DND-41 (cell line): ENCODE measurements at regions not wholly inside any gene's neighbourhood (a gene's known extent, or its start where the extent isn't known, plus 50 kb on each side); places are given as distances from the start of the nearest gene placed in this dataset.

ENCODE experiments used
- ATAC-seq: fragments of 200-7000 bp; cut with Tn5 transposase; 3 replicates; pipeline ENCODE4 v1.9.1; 2021; ENCODE audit warnings: low read depth; ENCODE audit not compliant: insufficient read depth
- DNase-seq: peaks from one replicate; pipeline ENCODE4 v3.0.0-alpha.2; 2020
- H2AFZ ChIP-seq: 2 replicates; pipeline ENCODE4 v1.6.0; 2012; ENCODE audit warnings: low read depth, low read length
- H3K27ac ChIP-seq: 2 replicates; pipeline ENCODE4 v1.5.1; 2012; ENCODE audit warnings: low read length, inconsistent platforms
- H3K27me3 ChIP-seq: fragments of 200-600 bp; sonication (generic); 2 replicates; pipeline ENCODE4 v1.6.0; 2012; ENCODE audit warnings: low read length, mild to moderate bottlenecking, inconsistent platforms; ENCODE audit not compliant: insufficient read depth, poor library complexity
- H3K36me3 ChIP-seq: 2 replicates; pipeline ENCODE4 v1.5.1; 2012; ENCODE audit warnings: low read length, inconsistent platforms; ENCODE audit not compliant: insufficient read depth
- H3K4me1 ChIP-seq: 2 replicates; pipeline ENCODE4 v1.5.1; 2012; ENCODE audit warnings: mild to moderate bottlenecking, low read length; ENCODE audit not compliant: insufficient read depth
- H3K4me2 ChIP-seq: 2 replicates; pipeline ENCODE4 v1.6.0; 2012; ENCODE audit warnings: mild to moderate bottlenecking, moderate library complexity, low read length, inconsistent platforms; ENCODE audit not compliant: insufficient read depth
- H3K4me3 ChIP-seq, 2 experiments: fragments of 200-600 bp in 1 of 2; shearing (Covaris generic) in 1 of 2; 2 replicates each; pipeline ENCODE4 v1.5.1; 2012 to 2016; ENCODE audit warnings: inconsistent platforms in 2 of 2, low read length in 2 of 2, mild to moderate bottlenecking in 2 of 2, low read depth in 1 of 2, moderate library complexity in 1 of 2
- H3K79me2 ChIP-seq: 2 replicates; pipeline ENCODE4 v1.6.0; 2012; ENCODE audit warnings: low read length, inconsistent platforms; ENCODE audit not compliant: insufficient read depth
- H3K9ac ChIP-seq: 2 replicates; pipeline ENCODE4 v1.6.0; 2012; ENCODE audit warnings: low read depth, mild to moderate bottlenecking, inconsistent platforms, low read length, moderate library complexity
- H3K9me3 ChIP-seq: 2 replicates; pipeline ENCODE4 v1.5.1; 2012; ENCODE audit warnings: low read length, moderate library complexity, mild to moderate bottlenecking, inconsistent platforms; ENCODE audit not compliant: insufficient read depth, severe bottlenecking
- H4K20me1 ChIP-seq: 2 replicates; pipeline ENCODE4 v1.6.0; 2012; ENCODE audit warnings: low read length; ENCODE audit not compliant: insufficient read depth
- CTCF ChIP-seq: IDR thresholded peaks from 2 replicates; pipeline ENCODE4 v1.5.1; 2012; ENCODE audit warnings: borderline replicate concordance, low read length, moderate library complexity, mild to moderate bottlenecking; ENCODE audit not compliant: poor library complexity, severe bottlenecking; ENCODE audit errors: extremely low read depth
- EZH2 ChIP-seq: IDR thresholded peaks from 3 replicates; pipeline ENCODE4 v1.6.1; 2012; ENCODE audit warnings: borderline replicate concordance, low read depth, mild to moderate bottlenecking, moderate library complexity, low read length, inconsistent platforms; ENCODE audit not compliant: severe bottlenecking

- H3K9me3 ChIP-seq = no peaks in the 10 kb centered on the region
These were observed 155.1 kb upstream of the SERPINE2 start for GRCh38 chr2:224194161-224194560.

GRCh38 chr2:224191465-224191864 is 152.4 kb upstream of the SERPINE2 start:
- no peak overlapping the region for H2AFZ ChIP-seq
- no peak for DNase-seq
- no peaks in the 10 kb centered on the region for H4K20me1 ChIP-seq
- H3K79me2 ChIP-seq = no peaks in the 10 kb centered on the region
- H3K9me3 ChIP-seq = no peaks in the 10 kb centered on the region
- TF ChIP-seq EZH2 (no peak), CTCF (no peak)
- no peak overlapping the region for H3K4me3 ChIP-seq
- H3K27me3 ChIP-seq = no peaks in the 10 kb centered on the region
- no peak overlapping the region for H3K9ac ChIP-seq
- H3K4me1 ChIP-seq = no peaks in the 10 kb centered on the region
- no peak overlapping the region for H3K27ac ChIP-seq
- H3K36me3 ChIP-seq = no peaks in the 10 kb centered on the region
- H3K4me2 ChIP-seq = no peak overlapping the region
- no peak for ATAC-seq

More at GRCh38 chr2:224194161-224194560, 155.1 kb upstream of the SERPINE2 start:
- TF ChIP-seq EZH2 (no peak), CTCF (no peak)
- Histone ChIP-seq H3K4me2 (no peak overlapping the region), H3K27ac (no peak overlapping the region), H3K4me3 (no peak overlapping the region), H2AFZ (no peak overlapping the region), H3K27me3 (peaks cover 6% of the 10 kb centered on the region), H4K20me1 (no peaks in the 10 kb centered on the region), H3K4me1 (no peaks in the 10 kb centered on the region), H3K9ac (no peak overlapping the region), H3K79me2 (no peaks in the 10 kb centered on the region), H3K36me3 (no peaks in the 10 kb centered on the region)
- no peak for ATAC-seq
- DNase-seq = no peak

GRCh38 chr2:224190936-224191270 is 151.8 kb upstream of the SERPINE2 start:
- TF ChIP-seq EZH2 = no peak
- no peak for TF ChIP-seq CTCF
- ATAC-seq = no peak
- no peak overlapping the region for H2AFZ ChIP-seq
- H3K27ac ChIP-seq = no peak overlapping the region
- no peaks in the 10 kb centered on the region for H3K27me3 ChIP-seq
- no peaks in the 10 kb centered on the region for H3K36me3 ChIP-seq
- no peaks in the 10 kb centered on the region for H4K20me1 ChIP-seq
- DNase-seq = no peak
- H3K79me2 ChIP-seq = no peaks in the 10 kb centered on the region
- no peaks in the 10 kb centered on the region for H3K9me3 ChIP-seq
- no peak overlapping the region for H3K4me2 ChIP-seq
- no peak overlapping the region for H3K4me3 ChIP-seq
- no peak overlapping the region for H3K9ac ChIP-seq
- no peaks in the 10 kb centered on the region for H3K4me1 ChIP-seq

- DNase-seq (no peak), ATAC-seq (no peak)
- Histone ChIP-seq H3K9ac (no peak overlapping the region), H3K36me3 (no peaks in the 10 kb centered on the region), H3K9me3 (no peaks in the 10 kb centered on the region), H3K4me2 (no peak overlapping the region), H3K4me3 (no peak overlapping the region), H3K27ac (no peak overlapping the region), H2AFZ (no peak overlapping the region), H4K20me1 (no peaks in the 10 kb centered on the region), H3K4me1 (no peaks in the 10 kb centered on the region), H3K27me3 (no peaks in the 10 kb centered on the region), H3K79me2 (no peaks in the 10 kb centered on the region)
- no peak for TF ChIP-seq EZH2
These were observed 151.3 kb upstream of the SERPINE2 start for GRCh38 chr2:224190234-224190935.
